Endothelial cell (in vitro differentiated cells): ENCODE measurements at regions not wholly inside any gene's neighbourhood (a gene's known extent, or its start where the extent isn't known, plus 50 kb on each side); places are given as distances from the start of the nearest gene placed in this dataset.

Experiments
- DNase-seq: peaks from one replicate; pipeline ENCODE4 v3.0.0; 2021; ENCODE audit warnings: low spot score
- H3K27ac Mint-ChIP-seq: one replicate; pipeline ENCODE4 v1.8.0; 2021; ENCODE audit warnings: mixed read lengths, inconsistent platforms; ENCODE audit not compliant: unreplicated experiment
- H3K27me3 Mint-ChIP-seq: one replicate; pipeline ENCODE4 v1.8.0; 2021; ENCODE audit warnings: mild to moderate bottlenecking, moderate library complexity, mixed read lengths, inconsistent platforms; ENCODE audit not compliant: unreplicated experiment
- H3K36me3 Mint-ChIP-seq: one replicate; pipeline ENCODE4 v1.8.0; 2021; ENCODE audit warnings: mild to moderate bottlenecking, low read depth, mixed read lengths, inconsistent platforms; ENCODE audit not compliant: unreplicated experiment
- H3K4me1 Mint-ChIP-seq: one replicate; pipeline ENCODE4 v1.8.0; 2021; ENCODE audit warnings: mild to moderate bottlenecking, mixed read lengths, inconsistent platforms; ENCODE audit not compliant: unreplicated experiment
- H3K4me3 Mint-ChIP-seq: one replicate; pipeline ENCODE4 v1.8.0; 2021; ENCODE audit warnings: mild to moderate bottlenecking, mixed read lengths, inconsistent platforms; ENCODE audit not compliant: unreplicated experiment
- H3K9me3 Mint-ChIP-seq: one replicate; pipeline ENCODE4 v1.8.0; 2021; ENCODE audit warnings: mixed read lengths, inconsistent platforms; ENCODE audit not compliant: unreplicated experiment
- TF ChIP-seq, protein P1 (sequence below): fragments of 200-600 bp; sonication (generic); IDR thresholded peaks from one replicate; pipeline ENCODE4 v1.5.0; 2021; ENCODE audit warnings: antibody characterized with exemption; ENCODE audit not compliant: unreplicated experiment

DNA sequence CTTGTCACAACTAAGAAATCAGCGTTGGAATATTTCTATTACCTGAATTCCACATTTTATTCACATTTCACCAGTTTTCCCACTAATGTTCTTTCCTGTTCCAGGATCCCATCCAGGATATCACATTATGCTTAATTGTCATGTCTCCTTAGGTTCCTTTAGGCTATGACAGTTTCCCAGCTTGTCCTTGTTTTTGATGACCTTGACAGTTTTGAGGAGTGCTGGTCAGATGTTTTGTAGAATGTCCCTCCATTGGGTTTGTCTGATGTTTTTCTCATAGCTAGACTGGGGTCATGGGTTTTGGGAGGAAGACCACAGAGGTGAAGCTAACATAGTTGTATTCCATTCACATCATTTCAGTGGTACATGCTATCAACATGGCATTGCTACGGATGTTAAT is 80.8 kb upstream of the HEPHL1 start:
- Mint-ChIP-seq H3K27me3 (no peaks in the 10 kb centered on the region), H3K27ac (no peak overlapping the region), H3K4me1 (no peaks in the 10 kb centered on the region), H3K4me3 (no peak overlapping the region), H3K36me3 (no peaks in the 10 kb centered on the region), H3K9me3 (no peaks in the 10 kb centered on the region)
- TF ChIP-seq, protein P1, sequence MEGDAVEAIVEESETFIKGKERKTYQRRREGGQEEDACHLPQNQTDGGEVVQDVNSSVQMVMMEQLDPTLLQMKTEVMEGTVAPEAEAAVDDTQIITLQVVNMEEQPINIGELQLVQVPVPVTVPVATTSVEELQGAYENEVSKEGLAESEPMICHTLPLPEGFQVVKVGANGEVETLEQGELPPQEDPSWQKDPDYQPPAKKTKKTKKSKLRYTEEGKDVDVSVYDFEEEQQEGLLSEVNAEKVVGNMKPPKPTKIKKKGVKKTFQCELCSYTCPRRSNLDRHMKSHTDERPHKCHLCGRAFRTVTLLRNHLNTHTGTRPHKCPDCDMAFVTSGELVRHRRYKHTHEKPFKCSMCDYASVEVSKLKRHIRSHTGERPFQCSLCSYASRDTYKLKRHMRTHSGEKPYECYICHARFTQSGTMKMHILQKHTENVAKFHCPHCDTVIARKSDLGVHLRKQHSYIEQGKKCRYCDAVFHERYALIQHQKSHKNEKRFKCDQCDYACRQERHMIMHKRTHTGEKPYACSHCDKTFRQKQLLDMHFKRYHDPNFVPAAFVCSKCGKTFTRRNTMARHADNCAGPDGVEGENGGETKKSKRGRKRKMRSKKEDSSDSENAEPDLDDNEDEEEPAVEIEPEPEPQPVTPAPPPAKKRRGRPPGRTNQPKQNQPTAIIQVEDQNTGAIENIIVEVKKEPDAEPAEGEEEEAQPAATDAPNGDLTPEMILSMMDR, result no peak
- no peak for DNase-seq

DNA sequence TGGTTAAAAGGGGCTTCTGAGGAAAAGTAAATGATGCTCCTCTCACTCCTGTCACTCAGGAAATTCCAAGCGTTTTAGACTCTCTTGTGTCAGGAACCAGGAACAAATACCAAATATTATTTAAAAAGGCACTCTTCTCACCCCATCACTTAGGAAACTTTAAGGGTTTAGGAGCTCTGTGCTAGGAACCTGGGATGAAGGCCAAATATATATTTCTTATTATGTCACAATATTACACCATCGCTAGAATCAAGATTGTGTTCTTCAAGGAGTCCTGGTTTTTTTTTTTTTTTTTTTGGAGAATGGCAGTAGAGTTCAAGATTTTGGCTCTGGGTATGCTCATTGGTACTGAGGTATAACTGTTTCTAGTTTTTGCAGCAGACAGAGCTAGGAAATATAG is 79.0 kb upstream of the HEPHL1 start:
- no peaks in the 10 kb centered on the region for H3K9me3 Mint-ChIP-seq
- no peaks in the 10 kb centered on the region for H3K36me3 Mint-ChIP-seq
- no peaks in the 10 kb centered on the region for H3K4me1 Mint-ChIP-seq
- no peaks in the 10 kb centered on the region for H3K27me3 Mint-ChIP-seq
- H3K27ac Mint-ChIP-seq, result no peak overlapping the region
- H3K4me3 Mint-ChIP-seq, result no peak overlapping the region
- DNase-seq, result no peak
- TF ChIP-seq, protein P1, result no peak

DNA sequence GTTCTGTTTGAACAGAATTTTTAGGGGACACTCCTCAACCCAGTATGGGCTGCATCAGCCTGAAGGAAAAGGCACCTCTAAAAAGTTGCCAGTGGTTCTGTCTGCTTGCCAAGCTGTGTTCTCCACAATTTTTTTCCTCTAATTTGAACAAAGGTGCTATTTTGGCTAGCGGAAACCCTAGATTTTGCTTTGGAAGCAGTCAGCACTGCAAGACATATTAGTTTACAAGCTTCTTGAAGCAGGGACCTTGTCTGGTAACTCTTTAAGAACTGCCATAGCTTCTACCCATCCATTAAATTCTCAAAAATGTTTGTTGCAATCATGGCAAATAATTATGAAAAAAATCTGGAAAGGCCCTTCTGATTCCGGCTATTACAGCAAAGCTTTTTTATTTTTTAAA is 75.6 kb upstream of the HEPHL1 start:
- Mint-ChIP-seq H3K27me3 (no peaks in the 10 kb centered on the region), H3K4me3 (no peak overlapping the region), H3K4me1 (no peaks in the 10 kb centered on the region), H3K9me3 (peaks cover 5% of the 10 kb centered on the region), H3K27ac (no peak overlapping the region), H3K36me3 (no peaks in the 10 kb centered on the region)
- no peak for DNase-seq
- TF ChIP-seq, protein P1, result no peak

DNA sequence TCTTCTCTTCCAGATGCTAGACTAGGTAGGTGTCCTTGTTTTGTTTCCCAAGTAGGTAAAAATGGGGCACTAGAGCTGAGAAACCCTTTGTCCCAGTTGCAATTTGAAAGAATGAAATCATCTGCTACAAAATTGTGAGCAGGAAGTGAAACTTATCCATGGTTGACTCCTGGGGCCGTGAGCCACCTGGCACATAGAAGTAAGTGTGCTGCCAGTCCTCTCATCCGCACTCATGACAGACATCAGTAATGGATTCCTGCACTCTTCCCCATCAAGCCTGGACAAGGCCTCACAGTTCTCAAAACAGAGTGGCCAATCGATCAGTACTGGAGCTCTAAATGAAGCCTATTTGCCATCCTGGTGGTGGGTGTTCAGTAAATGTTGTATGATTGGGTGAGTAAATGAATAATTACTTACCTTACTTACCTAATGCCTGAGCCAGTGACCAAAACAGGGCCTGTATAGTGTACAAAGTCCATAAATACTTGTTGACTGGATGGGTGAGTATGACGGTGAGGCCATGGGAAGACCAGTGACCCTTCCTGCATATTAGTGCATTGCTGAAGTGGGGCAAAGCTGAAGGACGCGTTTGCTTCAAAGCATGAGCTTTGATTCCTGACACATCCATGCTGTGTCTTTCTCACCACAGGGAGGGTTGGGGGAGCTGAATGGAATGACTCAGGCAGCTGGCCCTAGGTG is 68.9 kb upstream of the HEPHL1 start:
- TF ChIP-seq, protein P1, result no peak
- no peaks in the 10 kb centered on the region for H3K27me3 Mint-ChIP-seq
- peaks cover 5% of the 10 kb centered on the region for H3K9me3 Mint-ChIP-seq
- H3K4me1 Mint-ChIP-seq, result no peaks in the 10 kb centered on the region
- no peak overlapping the region for H3K4me3 Mint-ChIP-seq
- DNase-seq, result no peak
- no peak overlapping the region for H3K27ac Mint-ChIP-seq
- no peaks in the 10 kb centered on the region for H3K36me3 Mint-ChIP-seq

DNA sequence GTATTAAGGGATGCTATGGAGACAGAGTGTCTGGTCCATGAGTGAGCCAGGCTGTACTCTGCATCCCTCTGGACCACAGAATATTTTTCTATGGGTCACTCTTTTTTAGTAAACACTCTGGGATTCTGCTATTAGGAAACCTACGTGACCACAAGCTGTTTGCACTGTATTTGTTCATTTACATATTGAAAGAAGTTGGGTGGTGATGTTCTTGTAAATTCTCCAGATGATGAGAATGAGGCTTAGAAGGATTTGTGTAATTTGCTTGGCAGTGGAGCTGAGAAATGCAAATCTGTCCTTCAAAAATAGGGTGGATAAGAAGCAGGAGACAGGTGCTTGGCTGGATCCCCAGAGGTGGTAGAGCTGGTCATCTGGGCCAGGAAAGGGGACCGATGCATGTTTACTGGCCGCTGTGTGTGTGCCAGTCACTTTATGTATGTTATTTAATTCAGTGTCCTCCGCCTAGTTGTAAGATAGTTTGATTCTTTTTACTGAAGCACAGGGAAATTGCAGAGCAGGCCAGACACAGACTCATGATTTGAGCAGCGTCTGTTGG is 63.7 kb upstream of the HEPHL1 start:
- TF ChIP-seq, protein P1, result no peak
- Mint-ChIP-seq H3K4me3 (no peak overlapping the region), H3K27me3 (no peaks in the 10 kb centered on the region), H3K4me1 (no peaks in the 10 kb centered on the region), H3K36me3 (no peaks in the 10 kb centered on the region), H3K9me3 (no peaks in the 10 kb centered on the region), H3K27ac (no peak overlapping the region)
- no peak for DNase-seq
